ENCODE measurements at regions not wholly inside any gene's neighbourhood (a gene's known extent, or its start where the extent isn't known, plus 50 kb on each side); places are given as distances from the start of the nearest gene placed in this dataset.

DNA sequence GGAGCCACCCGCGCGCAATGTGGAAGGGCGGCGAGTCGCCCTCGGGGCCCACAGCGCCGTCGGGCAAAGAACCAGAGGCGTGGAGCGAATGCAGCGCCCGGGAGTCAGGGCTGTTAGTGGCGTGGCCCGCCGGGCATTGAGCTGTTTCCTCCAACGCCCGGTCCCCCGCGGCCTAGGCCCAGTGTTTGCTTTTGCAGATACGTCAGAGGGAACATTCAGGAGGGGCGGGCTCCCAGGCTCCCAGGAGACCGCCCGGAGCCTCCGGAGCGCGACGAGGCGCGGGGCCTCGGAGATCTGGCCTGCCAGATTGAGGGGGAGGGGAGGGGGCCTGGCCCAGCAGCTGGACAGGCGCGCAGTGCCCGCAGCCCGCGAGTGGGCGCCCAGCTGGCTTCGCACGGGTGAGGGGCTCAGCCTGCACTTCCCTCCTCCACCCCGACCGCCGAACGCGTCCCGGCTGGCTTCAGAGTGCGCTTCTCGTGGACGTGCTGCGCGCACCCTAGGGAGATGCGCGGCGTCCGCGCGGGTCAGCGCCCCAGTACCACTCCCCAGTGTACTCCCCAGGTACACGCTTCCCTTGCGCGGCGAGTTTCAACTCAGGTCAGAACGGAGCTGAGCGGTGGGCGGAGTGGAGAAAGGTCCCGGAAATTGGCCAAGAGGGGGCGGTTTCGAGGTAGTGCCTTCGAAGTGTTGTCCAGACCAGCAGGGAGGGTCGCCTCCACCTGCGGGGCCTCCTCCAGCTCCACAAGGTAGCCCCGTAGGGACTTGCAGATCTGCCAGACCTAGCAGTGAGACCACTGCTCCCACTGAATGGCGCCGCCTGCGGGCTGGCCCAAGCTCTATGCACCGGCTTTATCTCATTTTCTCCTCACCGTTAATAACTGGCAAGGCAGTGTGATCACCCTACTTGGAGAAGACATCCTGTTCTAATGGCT is 130.4 kb downstream of the TMEM174 start:
- DNase-seq, result peak; percentile 57
- H3K36me3 ChIP-seq, result no peaks in the 10 kb centered on the region
- TF ChIP-seq, protein P1, sequence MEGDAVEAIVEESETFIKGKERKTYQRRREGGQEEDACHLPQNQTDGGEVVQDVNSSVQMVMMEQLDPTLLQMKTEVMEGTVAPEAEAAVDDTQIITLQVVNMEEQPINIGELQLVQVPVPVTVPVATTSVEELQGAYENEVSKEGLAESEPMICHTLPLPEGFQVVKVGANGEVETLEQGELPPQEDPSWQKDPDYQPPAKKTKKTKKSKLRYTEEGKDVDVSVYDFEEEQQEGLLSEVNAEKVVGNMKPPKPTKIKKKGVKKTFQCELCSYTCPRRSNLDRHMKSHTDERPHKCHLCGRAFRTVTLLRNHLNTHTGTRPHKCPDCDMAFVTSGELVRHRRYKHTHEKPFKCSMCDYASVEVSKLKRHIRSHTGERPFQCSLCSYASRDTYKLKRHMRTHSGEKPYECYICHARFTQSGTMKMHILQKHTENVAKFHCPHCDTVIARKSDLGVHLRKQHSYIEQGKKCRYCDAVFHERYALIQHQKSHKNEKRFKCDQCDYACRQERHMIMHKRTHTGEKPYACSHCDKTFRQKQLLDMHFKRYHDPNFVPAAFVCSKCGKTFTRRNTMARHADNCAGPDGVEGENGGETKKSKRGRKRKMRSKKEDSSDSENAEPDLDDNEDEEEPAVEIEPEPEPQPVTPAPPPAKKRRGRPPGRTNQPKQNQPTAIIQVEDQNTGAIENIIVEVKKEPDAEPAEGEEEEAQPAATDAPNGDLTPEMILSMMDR (IDR thresholded peaks at IDR 0.05), result peak; percentile 24
- no peak overlapping the region for H3K27ac ChIP-seq
- intact Hi-C loops (cut with DNase I), result loop anchor here (5.0 kb wide), 1 partner anchor 149 kb away; no protein-coding TSS in a partner anchor
- peaks cover 63% of the 10 kb centered on the region for H3K27me3 ChIP-seq
- peaks cover 8% of the 10 kb centered on the region for H3K4me1 ChIP-seq
- H3K9me3 ChIP-seq, result no peaks in the 10 kb centered on the region
- H3K4me3 ChIP-seq, result peak overlapping the region; percentile 25
- H3K9ac ChIP-seq (ENCODE audit: low read depth in 2 of 2, low read length in 2 of 2), result no peak overlapping the region

DNA sequence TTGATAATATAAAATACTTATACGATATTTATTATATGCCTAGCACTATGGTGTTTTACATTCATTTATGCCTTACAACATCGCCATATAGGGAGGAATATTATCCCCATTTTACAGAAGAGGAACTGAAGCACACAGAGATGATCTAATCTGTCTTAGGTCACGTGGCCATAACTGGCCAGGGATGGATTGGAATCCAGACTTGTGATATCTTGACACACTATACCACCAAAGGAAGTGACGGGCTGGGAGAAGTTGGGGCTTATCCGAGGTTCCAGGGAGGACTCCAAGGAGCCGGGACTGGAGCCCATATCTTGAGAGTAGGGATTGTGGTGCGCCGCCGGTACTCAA is 129.8 kb downstream of the TMEM174 start:
- H3K4me3 ChIP-seq, result no peak overlapping the region
- peaks cover 69% of the 10 kb centered on the region for H3K27me3 ChIP-seq
- intact Hi-C loops (cut with DNase I), result loop anchor here (5.0 kb wide), 1 partner anchor 150 kb away; no protein-coding TSS in a partner anchor
- no peak overlapping the region for H3K9ac ChIP-seq (ENCODE audit: low read depth in 2 of 2, low read length in 2 of 2)
- DNase-seq, result no peak
- no peak overlapping the region for H3K27ac ChIP-seq
- H3K9me3 ChIP-seq, result no peaks in the 10 kb centered on the region
- TF ChIP-seq, protein P1 (IDR thresholded peaks at IDR 0.05), result no peak
- H3K4me1 ChIP-seq, result peaks cover 8% of the 10 kb centered on the region
- no peaks in the 10 kb centered on the region for H3K36me3 ChIP-seq

DNA sequence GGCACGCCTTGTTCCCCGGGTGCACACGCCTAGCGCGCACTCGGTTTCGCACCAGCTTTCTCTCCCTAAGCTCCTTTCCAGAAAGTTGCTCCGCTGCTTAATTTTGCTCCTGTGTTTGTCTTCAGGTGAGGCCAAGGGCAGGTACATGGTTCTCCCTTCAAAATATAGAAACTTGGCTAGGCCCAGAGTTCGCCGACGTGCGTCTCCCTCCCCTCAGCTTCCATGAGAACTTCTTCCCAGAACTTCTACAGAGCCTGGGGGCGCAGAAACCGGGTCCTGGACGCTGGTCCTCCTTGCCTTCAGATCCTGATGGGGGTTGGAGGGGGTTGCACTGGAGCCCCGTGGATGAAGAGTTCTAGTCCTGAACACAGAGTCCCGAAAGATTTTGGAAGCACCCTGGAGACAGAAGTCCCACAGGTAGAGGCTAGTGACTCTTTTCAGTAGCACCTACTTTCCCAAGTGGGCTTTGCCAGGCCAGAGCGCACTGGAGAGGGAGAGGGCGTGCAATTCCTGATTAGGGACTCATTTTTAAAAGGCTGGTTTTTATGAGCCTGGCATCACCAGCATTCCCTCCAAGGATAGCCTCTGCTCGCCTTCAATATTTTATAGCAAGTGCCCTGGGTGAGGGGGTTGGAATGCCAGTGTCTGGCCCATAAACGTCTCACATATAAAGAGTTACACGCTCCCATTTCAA is 128.4 kb downstream of the TMEM174 start:
- Histone ChIP-seq H3K27me3 (peaks cover 83% of the 10 kb centered on the region), H3K4me3 (no peak overlapping the region), H3K9me3 (no peaks in the 10 kb centered on the region), H3K9ac (ENCODE audit: low read depth in 2 of 2, low read length in 2 of 2) (no peak overlapping the region), H3K4me1 (peaks cover 8% of the 10 kb centered on the region), H3K36me3 (no peaks in the 10 kb centered on the region), H3K27ac (no peak overlapping the region)
- intact Hi-C loops (cut with DNase I), result loop anchor here (5.0 kb wide), 1 partner anchor 151 kb away; no protein-coding TSS in a partner anchor
- TF ChIP-seq, protein P1 (IDR thresholded peaks at IDR 0.05), result no peak
- no peak for DNase-seq

DNA sequence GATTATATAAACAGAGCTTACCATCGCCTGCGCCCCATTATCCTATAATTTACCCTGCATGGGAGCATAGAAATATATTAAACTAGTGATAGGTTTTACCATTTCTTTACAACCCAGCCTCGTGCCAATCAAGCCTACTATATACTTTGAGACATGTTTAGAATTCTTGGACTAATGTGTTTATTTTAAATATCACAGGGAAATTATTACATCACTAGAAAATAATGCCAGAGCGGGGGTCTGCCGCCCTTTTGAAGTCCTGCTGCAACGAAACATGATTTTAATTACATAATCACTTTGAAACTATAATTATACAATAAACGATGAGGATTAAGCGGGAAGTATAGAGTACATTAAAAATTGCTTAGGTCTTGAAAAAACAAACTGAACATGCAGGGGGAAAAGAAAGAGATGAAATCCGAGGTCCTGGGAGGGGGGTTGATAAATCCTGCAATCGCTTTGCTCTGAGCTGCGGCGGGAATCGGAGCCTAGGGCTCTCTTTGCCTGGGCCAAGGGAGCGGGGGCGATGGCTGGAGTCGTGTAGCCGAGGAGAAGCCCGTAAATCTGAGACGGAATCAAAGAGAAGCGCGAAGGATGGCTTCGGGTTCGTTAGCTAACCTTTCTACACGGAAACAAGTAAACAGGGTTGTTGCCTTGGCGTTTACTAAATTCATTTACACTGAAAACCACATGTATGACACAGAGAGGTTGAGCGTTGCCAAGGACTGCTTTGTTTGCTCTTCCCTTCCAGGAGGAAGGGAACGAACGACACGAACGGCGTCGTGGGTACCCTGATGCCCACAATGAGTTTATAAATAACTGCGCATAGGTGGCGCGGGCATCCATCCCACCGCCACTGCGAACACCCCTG is 127.6 kb downstream of the TMEM174 start:
- no peak for DNase-seq
- no peak overlapping the region for H3K4me3 ChIP-seq
- H3K9ac ChIP-seq (ENCODE audit: low read depth in 2 of 2, low read length in 2 of 2), result no peak overlapping the region
- H3K4me1 ChIP-seq, result peaks cover 8% of the 10 kb centered on the region
- H3K27ac ChIP-seq, result no peak overlapping the region
- TF ChIP-seq, protein P1 (IDR thresholded peaks at IDR 0.05), result no peak
- intact Hi-C loops (cut with DNase I), result loop anchor here (5.0 kb wide), 1 partner anchor 152 kb away; no protein-coding TSS in a partner anchor
- no peaks in the 10 kb centered on the region for H3K9me3 ChIP-seq
- H3K27me3 ChIP-seq, result peaks cover 91% of the 10 kb centered on the region
- H3K36me3 ChIP-seq, result no peaks in the 10 kb centered on the region

All from colonic mucosa (tissue), 4 donors.